ENCODE measurements at regions not wholly inside any gene's neighbourhood (a gene's known extent, or its start where the extent isn't known, plus 50 kb on each side); places are given as distances from the start of the nearest gene placed in this dataset.

- DNase-seq, result no peak
Observed at GRCh38 chr9:105065098-105066088, 137.4 kb upstream of the ABCA1 start.

GRCh38 chr9:105066275-105066865 lies 138.4 kb upstream of the ABCA1 start:
- no peak for DNase-seq

GRCh38 chr9:105067895-105068580 lies 140.1 kb upstream of the ABCA1 start:
- no peak for DNase-seq

GRCh38 chr9:105069285-105069684 lies 141.3 kb upstream of the ABCA1 start:
- no peak for DNase-seq

- no peak for DNase-seq
Observed at GRCh38 chr9:105069696-105070095, 141.7 kb upstream of the ABCA1 start.

- DNase-seq, result no peak
Observed at GRCh38 chr9:105070176-105070575, 142.2 kb upstream of the ABCA1 start.

- DNase-seq, result no peak
Observed at GRCh38 chr9:105072476-105072875, 144.5 kb upstream of the ABCA1 start.

GRCh38 chr9:105073147-105073546 lies 145.2 kb upstream of the ABCA1 start:
- no peak for DNase-seq

GRCh38 chr9:105074491-105074890 lies 146.5 kb upstream of the ABCA1 start:
- DNase-seq, result no peak

- no peak for DNase-seq
Observed at GRCh38 chr9:105076729-105077128, 148.8 kb upstream of the ABCA1 start.

GRCh38 chr9:105079457-105079856 lies 151.5 kb upstream of the ABCA1 start:
- DNase-seq, result no peak

GRCh38 chr9:105082843-105083242 lies 154.9 kb upstream of the ABCA1 start:
- DNase-seq, result no peak

GRCh38 chr9:105083256-105083655 lies 155.3 kb upstream of the ABCA1 start:
- DNase-seq, result no peak

GRCh38 chr9:105087910-105088898 lies 156.2 kb upstream of the SLC44A1 start:
- no peak for DNase-seq

GRCh38 chr9:105089874-105090273 lies 154.6 kb upstream of the SLC44A1 start:
- DNase-seq, result no peak

- no peak for DNase-seq
Observed at GRCh38 chr9:105091004-105091640, 153.3 kb upstream of the SLC44A1 start.

- no peak for DNase-seq
Observed at GRCh38 chr9:105093685-105094084, 150.8 kb upstream of the SLC44A1 start.

GRCh38 chr9:105098370-105098769 lies 146.1 kb upstream of the SLC44A1 start:
- DNase-seq, result no peak

- DNase-seq, result no peak
Observed at GRCh38 chr9:105103776-105104175, 140.7 kb upstream of the SLC44A1 start.

GRCh38 chr9:105114318-105114717 lies 130.1 kb upstream of the SLC44A1 start:
- DNase-seq, result no peak

GRCh38 chr9:105114964-105115728 lies 129.3 kb upstream of the SLC44A1 start:
- DNase-seq, result no peak

All from cortex of kidney (tissue), 1 donor.